Loucy (cell line): ENCODE measurements at regions not wholly inside any gene's neighbourhood (a gene's known extent, or its start where the extent isn't known, plus 50 kb on each side); places are given as distances from the start of the nearest gene placed in this dataset.

Experiments
- H2AFZ ChIP-seq: fragments of 200-600 bp; sonication (generic); 2 replicates; pipeline ENCODE4 v1.6.0; 2016; ENCODE audit warnings: antibody characterized with exemption, mild to moderate bottlenecking, low read length, moderate library complexity
- H3F3A ChIP-seq: fragments of 200-600 bp; 2 replicates; pipeline ENCODE4 v1.6.0; 2016; ENCODE audit warnings: antibody characterized with exemption, low read depth, mild to moderate bottlenecking
- H3K27me3 ChIP-seq: fragments of 200-600 bp; sonication (generic); 2 replicates; pipeline ENCODE4 v1.6.1; 2014; ENCODE audit warnings: low read length, mild to moderate bottlenecking; ENCODE audit not compliant: insufficient read depth, poor library complexity, severe bottlenecking
- H3K36me3 ChIP-seq: fragments of 200-600 bp; sonication (generic); 2 replicates; pipeline ENCODE4 v1.6.1; 2016; ENCODE audit warnings: low read length; ENCODE audit not compliant: insufficient read depth
- H3K4me1 ChIP-seq: fragments of 200-600 bp; sonication (generic); 2 replicates; pipeline ENCODE4 v1.5.1; 2014; ENCODE audit warnings: low read length, mild to moderate bottlenecking; ENCODE audit not compliant: insufficient read depth, poor library complexity, severe bottlenecking
- H3K4me2 ChIP-seq: fragments of 200-600 bp; sonication (generic); 2 replicates; pipeline ENCODE4 v1.6.0; 2014; ENCODE audit warnings: antibody characterized with exemption, low read length, low read depth, mild to moderate bottlenecking; ENCODE audit not compliant: poor library complexity, severe bottlenecking
- H3K4me3 ChIP-seq: fragments of 200-600 bp; sonication (generic); 2 replicates; pipeline ENCODE4 v1.5.1; 2014; ENCODE audit warnings: low read length, mild to moderate bottlenecking, mixed read lengths; ENCODE audit not compliant: poor library complexity, severe bottlenecking
- H3K79me2 ChIP-seq: fragments of 200-600 bp; sonication (generic); 2 replicates; pipeline ENCODE4 v1.6.1; 2014; ENCODE audit warnings: low read length; ENCODE audit not compliant: insufficient read depth
- H3K9ac ChIP-seq: fragments of 200-600 bp; sonication (generic); 2 replicates; pipeline ENCODE4 v1.6.0; 2014; ENCODE audit warnings: mild to moderate bottlenecking, low read depth, low read length, moderate library complexity; ENCODE audit not compliant: poor library complexity, severe bottlenecking
- H3K9me2 ChIP-seq: fragments of 200-600 bp; sonication (generic); replicated peaks from 2 replicates; pipeline ENCODE4 v1.6.1; 2016; ENCODE audit warnings: low read depth, low read length, mixed read lengths
- H3K9me3 ChIP-seq: fragments of 200-600 bp; sonication (generic); 2 replicates; pipeline ENCODE4 v1.6.1; 2014; ENCODE audit warnings: mild to moderate bottlenecking, antibody characterized with exemption, low read length, low read depth; ENCODE audit not compliant: insufficient read depth
- H4K20me1 ChIP-seq: fragments of 200-600 bp; sonication (generic); 2 replicates; pipeline ENCODE4 v1.6.0; 2014; ENCODE audit warnings: antibody characterized with exemption, low read length, mild to moderate bottlenecking; ENCODE audit not compliant: insufficient read depth, poor library complexity, severe bottlenecking
- CTCF ChIP-seq: fragments of 200-600 bp; sonication (generic); conservative IDR thresholded peaks from 2 replicates; pipeline ENCODE4 v1.5.1; 2014; ENCODE audit warnings: mild to moderate bottlenecking, antibody characterized with exemption, low read length
- EZH2phosphoT487 ChIP-seq: fragments of 200-600 bp; IDR thresholded peaks from 2 replicates; pipeline ENCODE4 v1.6.1; 2018; ENCODE audit warnings: antibody characterized with exemption, mild to moderate bottlenecking, moderate library complexity, borderline replicate concordance

- Histone ChIP-seq H3K27me3 (no peaks in the 10 kb centered on the region), H3K9me2 (no peaks in the 10 kb centered on the region), H4K20me1 (no peaks in the 10 kb centered on the region), H3K4me1 (peaks cover 3% of the 10 kb centered on the region), H2AFZ (no peak overlapping the region), H3K4me2 (no peak overlapping the region), H3K9ac (no peak overlapping the region), H3K79me2 (no peaks in the 10 kb centered on the region), H3K9me3 (no peaks in the 10 kb centered on the region), H3K36me3 (no peaks in the 10 kb centered on the region), H3F3A (no peaks in the 10 kb centered on the region), H3K4me3 (no peak overlapping the region)
- no peak for TF ChIP-seq CTCF
- TF ChIP-seq EZH2phosphoT487: no peak
Observed at GRCh38 chr15:29477256-29477655, 207.6 kb upstream of the NSMCE3 start.

- no peaks in the 10 kb centered on the region for H3K36me3 ChIP-seq
- no peak overlapping the region for H3K9ac ChIP-seq
- no peak overlapping the region for H3K4me2 ChIP-seq
- no peaks in the 10 kb centered on the region for H3K27me3 ChIP-seq
- no peaks in the 10 kb centered on the region for H3K79me2 ChIP-seq
- H3K9me2 ChIP-seq: no peaks in the 10 kb centered on the region
- H3K9me3 ChIP-seq: no peaks in the 10 kb centered on the region
- H2AFZ ChIP-seq: no peak overlapping the region
- no peak overlapping the region for H3K4me3 ChIP-seq
- H3F3A ChIP-seq: no peaks in the 10 kb centered on the region
- no peak for TF ChIP-seq CTCF
- no peak for TF ChIP-seq EZH2phosphoT487
- H4K20me1 ChIP-seq: no peaks in the 10 kb centered on the region
- H3K4me1 ChIP-seq: peaks cover 3% of the 10 kb centered on the region
Observed at GRCh38 chr15:29476503-29477080, 207.0 kb upstream of the NSMCE3 start.

- H2AFZ ChIP-seq: no peak overlapping the region
- H3K27me3 ChIP-seq: no peaks in the 10 kb centered on the region
- no peaks in the 10 kb centered on the region for H4K20me1 ChIP-seq
- H3K4me3 ChIP-seq: no peak overlapping the region
- no peaks in the 10 kb centered on the region for H3K9me3 ChIP-seq
- no peaks in the 10 kb centered on the region for H3K9me2 ChIP-seq
- H3K36me3 ChIP-seq: no peaks in the 10 kb centered on the region
- peaks cover 3% of the 10 kb centered on the region for H3K4me1 ChIP-seq
- no peak overlapping the region for H3K4me2 ChIP-seq
- no peaks in the 10 kb centered on the region for H3K79me2 ChIP-seq
- H3K9ac ChIP-seq: no peak overlapping the region
- H3F3A ChIP-seq: no peaks in the 10 kb centered on the region
- TF ChIP-seq CTCF (no peak), EZH2phosphoT487 (no peak)
Observed at GRCh38 chr15:29475096-29475495, 205.5 kb upstream of the NSMCE3 start.
